22Rv1 (cell line): ENCODE measurements at regions not wholly inside any gene's neighbourhood (a gene's known extent, or its start where the extent isn't known, plus 50 kb on each side); places are given as distances from the start of the nearest gene placed in this dataset.

ENCODE experiments used
- H3K27ac ChIP-seq: fragments of 450-650 bp; 2 replicates; pipeline ENCODE4 v1.5.1; 2017
- CTCF ChIP-seq: fragments of 450-650 bp; IDR thresholded peaks from 2 replicates; pipeline ENCODE4 v1.5.1; 2017; ENCODE audit warnings: mild to moderate bottlenecking
- ZFX ChIP-seq: fragments of 450-650 bp; IDR thresholded peaks from 2 replicates; pipeline ENCODE4 v1.6.1; 2017; ENCODE audit warnings: antibody characterized with exemption, borderline replicate concordance

GRCh38 chr3:110164632-110165369 lies 827.5 kb upstream of the DPPA4 start:
- TF ChIP-seq CTCF (no peak), ZFX (no peak)
- 0 out of 2 replicates have a peak overlapping the region, but pooled peaks have one; percentile 15 for H3K27ac ChIP-seq

GRCh38 chr3:110165370-110165743 lies 828.0 kb upstream of the DPPA4 start:
- 0 out of 2 replicates have a peak overlapping the region, but pooled peaks have one; percentile 15 for H3K27ac ChIP-seq
- TF ChIP-seq CTCF (no peak), ZFX (no peak)

GRCh38 chr3:110165753-110166152 lies 828.4 kb upstream of the DPPA4 start:
- 0 out of 2 replicates have a peak overlapping the region, but pooled peaks have one; percentile 15 for H3K27ac ChIP-seq
- TF ChIP-seq ZFX (no peak), CTCF (no peak)

GRCh38 chr3:110166791-110167190 lies 829.4 kb upstream of the DPPA4 start:
- no peak overlapping the region for H3K27ac ChIP-seq
- TF ChIP-seq CTCF: no peak
- no peak for TF ChIP-seq ZFX

- no peak overlapping the region for H3K27ac ChIP-seq
- TF ChIP-seq CTCF (no peak), ZFX (no peak)
These were observed 837.6 kb upstream of the DPPA4 start for GRCh38 chr3:110174908-110175307.

- no peak overlapping the region for H3K27ac ChIP-seq
- TF ChIP-seq ZFX (no peak), CTCF (no peak)
These were observed 841.6 kb upstream of the DPPA4 start for GRCh38 chr3:110178965-110179364.

- H3K27ac ChIP-seq: no peak overlapping the region
These were observed 843.4 kb upstream of the DPPA4 start for GRCh38 chr3:110180733-110181132.

More at GRCh38 chr3:110180733-110181132, 843.4 kb upstream of the DPPA4 start:
- TF ChIP-seq CTCF: peak; percentile 20; the same call in 1 of the 2 replicates
- no peak for TF ChIP-seq ZFX
